ENCODE measurements at regions not wholly inside any gene's neighbourhood (a gene's known extent, or its start where the extent isn't known, plus 50 kb on each side); places are given as distances from the start of the nearest gene placed in this dataset.
"Not testable (repeated sequence)": the region's sequence is repeated elsewhere in the genome, so short reads cannot be mapped to it uniquely, and the experiment has no call there.

- not testable (repeated sequence) for TF ChIP-seq EZH2 (IDR thresholded peaks at IDR 0.05; ENCODE audit: borderline replicate concordance, low read length)
- TF ChIP-seq CTCF (IDR thresholded peaks at IDR 0.05; ENCODE audit: low read length) = peak; percentile 47
Observed at GRCh38 chr17:20381358-20382300, 85.7 kb downstream of the LGALS9B start.

Measured in OCI-LY1 (cell line).